ENCODE measurements at regions not wholly inside any gene's neighbourhood (a gene's known extent, or its start where the extent isn't known, plus 50 kb on each side); places are given as distances from the start of the nearest gene placed in this dataset.

GRCh38 chr14:95439881-95440280, 76.6 kb downstream of the SYNE3 start:
- TF ChIP-seq REST (IDR thresholded peaks at IDR 0.05; ENCODE audit: insufficient read depth in 1 of 2, low read depth in 2 of 2, low read length in 2 of 2), result no peak
- no peak for TF ChIP-seq TAF1 (IDR thresholded peaks at IDR 0.05; ENCODE audit: borderline replicate concordance, insufficient read depth, low read length)
